KG1 (cell line): ENCODE measurements at regions not wholly inside any gene's neighbourhood (a gene's known extent, or its start where the extent isn't known, plus 50 kb on each side); places are given as distances from the start of the nearest gene placed in this dataset.

ENCODE experiments used
- DNase-seq: peaks from one replicate; lab custom pipeline; 2025; lab: John Stamatoyannopoulos, UW

GRCh38 chr11:106216281-106216680 lies 138.8 kb downstream of the AASDHPPT start:
- no peak for DNase-seq

DNA sequence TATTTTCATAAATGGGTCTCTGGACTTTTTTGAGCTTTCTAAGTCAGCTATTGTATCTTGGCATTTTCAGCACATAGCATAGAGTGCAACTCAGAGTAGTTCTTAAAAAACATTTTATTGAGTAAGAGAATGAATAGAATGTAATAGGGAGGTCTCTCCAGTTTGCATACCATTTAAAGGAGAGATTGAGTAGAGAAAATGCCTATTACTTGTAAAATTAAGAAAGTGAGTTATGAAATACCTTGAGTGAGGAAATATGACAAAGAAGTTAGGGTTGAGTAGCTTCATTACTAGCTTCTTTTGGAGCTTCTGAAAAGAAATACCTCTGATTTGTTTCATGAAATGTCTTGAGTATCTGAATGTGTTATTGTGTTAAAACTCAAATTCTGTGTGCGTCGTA lies 140.0 kb downstream of the AASDHPPT start:
- DNase-seq, result no peak

GRCh38 chr11:106218106-106218505 lies 140.6 kb downstream of the AASDHPPT start:
- no peak for DNase-seq

DNA sequence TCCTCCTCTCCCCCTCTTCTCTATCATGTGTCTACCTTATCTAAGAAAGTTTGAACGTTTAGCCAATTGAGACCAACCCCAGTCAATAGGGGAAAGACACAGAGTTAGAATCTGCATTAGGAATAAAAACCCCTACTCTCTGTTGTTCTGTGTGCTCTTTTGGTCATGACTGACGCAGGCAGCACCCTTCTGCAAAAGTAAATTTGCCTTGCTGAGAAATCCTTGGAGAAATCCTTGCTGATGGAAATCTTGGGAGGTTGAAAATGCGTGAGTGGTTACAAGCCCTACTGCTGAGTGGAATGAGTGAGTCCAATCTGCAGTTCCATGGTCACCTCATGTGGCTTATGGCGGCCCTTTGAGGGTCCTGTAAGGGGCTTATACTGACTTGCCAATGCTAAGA lies 145.2 kb downstream of the AASDHPPT start:
- no peak for DNase-seq

GRCh38 chr11:106224172-106224571 lies 146.7 kb downstream of the AASDHPPT start:
- DNase-seq, result no peak

DNA sequence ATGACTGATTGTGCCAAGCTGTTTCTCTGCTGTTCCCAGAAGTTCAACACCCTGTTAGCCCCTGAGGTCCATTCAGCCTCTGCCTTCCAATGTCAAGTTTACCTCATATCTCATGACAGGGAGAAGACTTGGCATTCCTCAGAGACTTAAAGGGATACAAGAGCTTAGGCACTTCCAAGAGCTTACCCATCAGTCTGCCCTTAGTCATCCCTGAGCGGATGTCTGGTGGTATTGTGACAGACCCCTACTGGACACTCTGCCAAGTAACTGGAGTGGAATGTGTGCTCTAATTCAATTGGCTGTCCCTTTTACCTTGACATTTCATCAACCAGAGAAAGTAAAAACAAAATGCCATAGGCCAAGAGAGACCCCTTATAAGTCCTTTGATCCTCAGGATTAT lies 151.5 kb downstream of the AASDHPPT start:
- DNase-seq, result no peak

DNA sequence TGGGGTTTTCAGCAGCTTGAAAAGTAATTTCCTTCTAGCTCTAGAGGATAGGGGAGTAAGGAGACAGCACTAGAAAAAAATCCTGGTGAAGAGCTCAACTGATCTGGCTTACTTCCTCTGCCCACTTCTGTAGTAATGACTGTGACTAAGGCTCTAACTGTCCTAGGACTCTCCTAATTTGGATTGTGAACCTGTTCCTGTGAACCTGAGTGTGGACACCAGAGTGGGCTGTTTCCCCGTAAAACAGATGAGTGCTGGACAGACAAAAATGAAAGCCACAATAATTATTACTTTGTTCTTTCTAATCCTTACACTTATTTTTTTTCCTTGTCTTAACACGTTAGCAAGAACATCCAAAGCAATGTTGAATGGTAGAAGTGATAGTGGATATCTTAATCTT lies 154.1 kb downstream of the AASDHPPT start:
- DNase-seq, result no peak

DNA sequence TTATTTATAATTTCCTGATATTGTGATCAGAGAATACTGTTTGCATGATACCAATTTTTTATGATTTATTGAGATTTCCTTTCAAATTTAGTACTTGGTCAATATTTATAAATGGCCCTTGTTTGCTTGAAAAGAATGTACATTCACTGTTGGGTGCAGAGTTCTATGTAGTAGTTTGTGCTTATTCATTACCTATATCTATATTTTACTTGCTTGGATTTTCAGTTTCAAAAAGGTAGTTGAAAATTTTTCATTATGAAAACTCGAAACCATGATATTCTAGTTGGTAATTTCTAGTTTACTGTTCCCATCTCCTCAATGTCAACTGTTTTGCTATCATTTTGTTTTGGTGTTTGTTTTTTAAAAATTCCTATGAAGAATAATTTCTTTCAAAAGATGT lies 155.7 kb downstream of the AASDHPPT start:
- no peak for DNase-seq

- DNase-seq, result no peak
Observed at GRCh38 chr11:106234794-106235193, 157.3 kb downstream of the AASDHPPT start.

GRCh38 chr11:106236295-106236694 lies 158.8 kb downstream of the AASDHPPT start:
- DNase-seq, result no peak

- DNase-seq, result no peak
Observed at GRCh38 chr11:106238704-106239360, 161.4 kb downstream of the AASDHPPT start.

GRCh38 chr11:106241601-106242257 lies 164.3 kb downstream of the AASDHPPT start:
- DNase-seq, result no peak

GRCh38 chr11:106242718-106243415 lies 165.4 kb downstream of the AASDHPPT start:
- no peak for DNase-seq

DNA sequence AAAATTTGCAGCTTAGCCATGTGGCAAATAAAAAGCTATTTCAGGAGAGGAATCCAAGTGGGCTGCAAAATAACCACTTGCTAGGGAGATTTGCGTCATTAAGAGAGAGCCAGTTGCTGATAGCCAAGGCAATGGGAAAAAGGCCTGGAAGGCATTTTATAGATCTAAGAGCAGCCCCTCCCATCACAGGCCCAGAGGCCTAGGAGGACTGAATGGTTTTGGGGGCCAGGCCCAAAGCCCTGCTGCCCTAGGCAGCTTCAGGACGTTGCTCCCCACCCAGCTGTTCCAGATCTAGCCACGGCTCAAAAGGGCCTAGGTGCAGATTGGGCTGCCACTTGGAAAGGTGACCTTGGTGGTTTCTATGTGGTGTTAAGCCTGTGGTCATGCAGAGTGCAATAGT lies 169.0 kb downstream of the AASDHPPT start:
- no peak for DNase-seq

- DNase-seq, result no peak
Observed at GRCh38 chr11:106249617-106250239, 172.3 kb downstream of the AASDHPPT start.

DNA sequence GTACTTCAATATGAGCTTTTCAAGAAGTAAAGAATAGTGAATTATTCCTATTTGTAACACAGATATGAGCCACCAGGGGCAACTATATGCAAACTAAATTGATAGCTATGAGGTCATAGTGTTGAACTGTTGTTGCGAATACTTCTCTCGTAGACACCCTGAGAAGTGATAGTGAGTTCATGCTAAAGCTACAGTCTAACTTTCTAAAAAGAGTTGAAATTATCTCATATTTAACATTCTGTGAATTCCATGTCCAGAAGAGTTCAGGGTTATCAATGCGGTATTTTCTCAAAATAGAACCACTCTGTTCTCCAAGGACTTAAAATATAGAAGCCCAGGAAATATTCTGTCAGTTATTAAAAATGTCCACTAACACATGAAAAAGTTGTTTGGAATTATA lies 185.4 kb downstream of the AASDHPPT start:
- no peak for DNase-seq

DNA sequence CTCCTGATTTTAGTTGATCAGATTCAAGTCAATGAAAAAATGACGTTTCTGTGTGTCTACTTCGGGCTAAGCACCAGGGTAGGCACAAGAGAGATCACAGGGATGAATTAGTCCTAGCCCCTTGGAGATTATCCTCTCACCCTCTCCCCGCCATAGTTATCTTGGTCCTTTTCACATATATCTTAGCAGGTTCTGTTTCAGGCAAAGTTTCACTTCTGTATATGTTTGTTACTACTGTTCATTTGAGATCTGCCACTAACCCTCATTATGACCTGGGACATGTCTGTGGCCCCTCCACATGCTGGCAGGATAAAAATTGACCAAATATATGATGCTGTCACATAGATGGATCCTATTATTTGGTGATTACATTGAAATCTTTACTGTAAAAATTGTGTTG lies 186.1 kb downstream of the AASDHPPT start:
- DNase-seq, result no peak

GRCh38 chr11:106271086-106271485 lies 193.6 kb downstream of the AASDHPPT start:
- no peak for DNase-seq

- no peak for DNase-seq
Observed at GRCh38 chr11:106271686-106272085, 194.2 kb downstream of the AASDHPPT start.

GRCh38 chr11:106275151-106275550 lies 197.7 kb downstream of the AASDHPPT start:
- DNase-seq, result no peak

GRCh38 chr11:106276126-106276525 lies 198.7 kb downstream of the AASDHPPT start:
- DNase-seq, result no peak

DNA sequence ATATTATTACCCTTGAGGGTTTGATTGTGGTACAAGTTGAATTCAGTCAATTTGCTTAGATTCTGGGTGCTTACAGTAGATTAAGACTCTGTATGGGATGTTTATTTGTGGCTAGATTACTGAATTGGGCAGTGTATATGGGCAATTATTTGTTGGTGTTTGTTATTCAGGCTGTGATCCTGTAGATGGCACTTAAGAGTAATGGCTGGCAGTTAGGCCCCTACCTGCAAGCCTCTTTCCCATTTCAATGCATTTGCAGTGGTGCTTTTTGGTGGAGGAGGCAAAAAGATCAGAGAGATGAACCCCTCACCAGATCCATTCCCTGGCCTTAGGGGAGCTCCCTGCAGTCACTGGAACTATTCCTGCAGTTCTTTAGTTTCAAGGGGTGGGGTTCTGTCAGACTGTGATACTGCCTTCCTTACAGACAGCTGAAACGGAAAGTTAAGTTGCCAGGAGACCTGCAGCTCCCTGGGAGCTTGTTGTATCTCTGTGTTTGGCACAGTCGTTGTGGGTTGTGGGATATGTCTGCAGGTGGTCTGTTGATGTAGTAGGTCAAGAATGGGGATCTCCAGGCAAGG lies 199.5 kb downstream of the AASDHPPT start:
- DNase-seq, result no peak

DNA sequence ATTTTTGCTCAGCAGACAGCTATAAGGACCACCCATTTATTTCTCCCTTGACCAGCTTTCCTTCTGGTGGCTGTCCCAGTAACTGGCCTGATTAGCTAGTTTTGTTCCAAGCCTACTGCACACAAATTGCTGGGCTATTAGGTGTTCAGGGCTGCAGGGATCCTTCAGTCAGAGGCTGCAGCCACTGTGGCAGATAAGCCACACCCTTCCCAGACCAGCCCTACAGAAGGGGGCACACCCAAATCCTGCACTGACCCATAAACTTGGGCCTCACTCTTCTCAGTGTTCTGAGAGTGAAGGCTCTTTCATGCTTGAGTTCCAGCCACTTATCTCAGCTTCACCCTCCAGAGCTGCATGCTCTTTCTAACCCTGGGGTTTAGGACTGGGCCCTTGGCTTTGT lies 200.0 kb downstream of the AASDHPPT start:
- DNase-seq, result no peak
